Kidney epithelial cell (primary cell): ENCODE measurements at regions not wholly inside any gene's neighbourhood (a gene's known extent, or its start where the extent isn't known, plus 50 kb on each side); places are given as distances from the start of the nearest gene placed in this dataset.

Experiments
- DNase-seq: peaks from one replicate; pipeline ENCODE4 v3.0.0-alpha.2; 2010; ENCODE audit warnings: low read depth
- H3K27me3 ChIP-seq: 2 replicates; pipeline ENCODE4 v1.6.0; 2011; ENCODE audit warnings: low read length; ENCODE audit not compliant: control insufficient read depth, insufficient read depth
- H3K36me3 ChIP-seq: 2 replicates; pipeline ENCODE4 v1.5.1; 2011; ENCODE audit warnings: low read length; ENCODE audit not compliant: control insufficient read depth, insufficient read depth
- H3K4me3 ChIP-seq: 2 replicates; pipeline ENCODE4 v1.5.1; 2011; ENCODE audit warnings: low read depth, mild to moderate bottlenecking, control low read depth, low read length
- CTCF ChIP-seq: IDR thresholded peaks from 2 replicates; pipeline ENCODE4 v1.5.1; 2011; ENCODE audit warnings: mild to moderate bottlenecking, moderate library complexity, low read length, control low read depth, inconsistent platforms; ENCODE audit not compliant: insufficient read depth, poor library complexity, severe bottlenecking

- TF ChIP-seq CTCF: no peak
- Histone ChIP-seq H3K27me3 (no peaks in the 10 kb centered on the region), H3K4me3 (no peak overlapping the region), H3K36me3 (no peaks in the 10 kb centered on the region)
- no peak for DNase-seq
Measured at GRCh38 chr13:38210928-38211596, 138.6 kb upstream of the UFM1 start.

- DNase-seq: no peak
- TF ChIP-seq CTCF: no peak
- Histone ChIP-seq H3K36me3 (no peaks in the 10 kb centered on the region), H3K4me3 (no peak overlapping the region), H3K27me3 (no peaks in the 10 kb centered on the region)
Measured at GRCh38 chr13:38204556-38204955, 145.1 kb upstream of the UFM1 start.

- no peak for TF ChIP-seq CTCF
- H3K36me3 ChIP-seq: no peaks in the 10 kb centered on the region
- DNase-seq: no peak
- H3K4me3 ChIP-seq: no peak overlapping the region
- H3K27me3 ChIP-seq: no peaks in the 10 kb centered on the region
Measured at GRCh38 chr13:38202740-38203139, 146.9 kb upstream of the UFM1 start.

GRCh38 chr13:38191016-38191415 lies 158.6 kb upstream of the UFM1 start:
- DNase-seq: no peak
- no peaks in the 10 kb centered on the region for H3K36me3 ChIP-seq
- H3K4me3 ChIP-seq: no peak overlapping the region
- H3K27me3 ChIP-seq: no peaks in the 10 kb centered on the region
- TF ChIP-seq CTCF: no peak

GRCh38 chr13:38180670-38181069 lies 169.0 kb upstream of the UFM1 start:
- Histone ChIP-seq H3K36me3 (no peaks in the 10 kb centered on the region), H3K27me3 (no peaks in the 10 kb centered on the region), H3K4me3 (no peak overlapping the region)
- no peak for TF ChIP-seq CTCF
- DNase-seq: no peak

GRCh38 chr13:38180126-38180525 lies 169.5 kb upstream of the UFM1 start:
- no peaks in the 10 kb centered on the region for H3K27me3 ChIP-seq
- no peaks in the 10 kb centered on the region for H3K36me3 ChIP-seq
- H3K4me3 ChIP-seq: no peak overlapping the region
- no peak for TF ChIP-seq CTCF
- no peak for DNase-seq
